Lower leg skin (tissue), 4 donors: ENCODE measurements at regions not wholly inside any gene's neighbourhood (a gene's known extent, or its start where the extent isn't known, plus 50 kb on each side); places are given as distances from the start of the nearest gene placed in this dataset.
"Not testable (repeated sequence)": the region's sequence is repeated elsewhere in the genome, so short reads cannot be mapped to it uniquely, and the experiment has no call there.

ENCODE experiments used
- DNase-seq, 2 donors: peaks; one replicate each; pipeline ENCODE4 v3.0.0-alpha.2; 2019; ENCODE audit warnings: low spot score in 2 of 2
- H3K4me3 ChIP-seq: fragments of 200-600 bp; sonication (generic); 2 replicates; pipeline ENCODE4 v1.5.1; 2017; ENCODE audit warnings: mild to moderate bottlenecking, low read depth; ENCODE audit not compliant: poor library complexity, severe bottlenecking
- POLR2A ChIP-seq, 2 donors: fragments of 450-650 bp; IDR thresholded peaks; one replicate each; pipeline ENCODE4 v1.6.1; 2016 to 2017; ENCODE audit warnings: antibody characterized with exemption in 2 of 2, mild to moderate bottlenecking in 1 of 2, moderate library complexity in 1 of 2
- WGBS, 2 donors: methylation state at CpG; one replicate each; pipeline ENCODE4 v1.1.5; 2018; 5-methylcytosine and 5-hydroxymethylcytosine counted together
- intact Hi-C: fragments of 100-400 bp; cut with DNase I; formaldehyde crosslinking; loops from one replicate; pipeline ENCODE4 v1.15.0; 2023; ENCODE audit warnings: low total_unique reads
- TF ChIP-seq, protein P1 (sequence below), 3 donors: fragments of 450-650 bp; IDR thresholded peaks; one replicate each; pipeline ENCODE4 v1.5.1; 2016; ENCODE audit warnings: antibody characterized with exemption in 3 of 3, mild to moderate bottlenecking in 3 of 3, moderate library complexity in 2 of 3

DNA sequence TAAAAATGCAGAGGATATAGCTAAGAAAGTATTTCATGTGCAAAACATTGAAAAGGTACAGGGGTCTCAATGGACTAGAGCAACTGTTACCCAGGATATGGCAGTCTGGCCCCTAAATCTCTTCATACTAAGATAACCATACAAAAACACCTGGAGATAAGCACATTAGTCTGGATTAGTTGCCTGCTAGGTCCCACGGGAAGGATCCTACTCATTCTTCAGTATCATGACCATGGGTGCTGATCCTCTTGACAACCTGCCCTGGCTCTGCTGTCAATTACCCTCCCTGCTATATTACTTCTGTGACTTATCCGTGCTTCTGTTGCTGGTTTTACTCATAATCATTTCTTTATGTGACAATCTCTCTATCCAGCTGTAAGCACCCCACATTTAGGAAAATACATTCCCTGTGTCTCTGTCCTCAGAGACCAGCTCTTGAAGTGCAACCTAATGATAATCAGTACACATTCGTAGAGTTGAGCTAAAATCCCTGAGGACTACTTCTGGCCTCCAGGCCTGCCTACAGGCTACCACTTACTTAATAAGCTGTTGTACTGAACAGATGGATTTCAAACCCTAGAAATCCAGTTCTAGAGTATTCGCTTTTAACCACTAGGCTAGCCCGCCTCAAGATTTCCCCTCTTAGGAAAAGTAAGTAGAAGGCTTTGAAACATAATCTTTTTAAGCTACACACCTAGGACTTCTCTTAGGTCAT, 190.5 kb upstream of the OR13F1 start:
- DNase-seq, result no peak
- H3K4me3 ChIP-seq, result no peak overlapping the region
- intact Hi-C loops, result no loop called here
- TF ChIP-seq, protein P1, sequence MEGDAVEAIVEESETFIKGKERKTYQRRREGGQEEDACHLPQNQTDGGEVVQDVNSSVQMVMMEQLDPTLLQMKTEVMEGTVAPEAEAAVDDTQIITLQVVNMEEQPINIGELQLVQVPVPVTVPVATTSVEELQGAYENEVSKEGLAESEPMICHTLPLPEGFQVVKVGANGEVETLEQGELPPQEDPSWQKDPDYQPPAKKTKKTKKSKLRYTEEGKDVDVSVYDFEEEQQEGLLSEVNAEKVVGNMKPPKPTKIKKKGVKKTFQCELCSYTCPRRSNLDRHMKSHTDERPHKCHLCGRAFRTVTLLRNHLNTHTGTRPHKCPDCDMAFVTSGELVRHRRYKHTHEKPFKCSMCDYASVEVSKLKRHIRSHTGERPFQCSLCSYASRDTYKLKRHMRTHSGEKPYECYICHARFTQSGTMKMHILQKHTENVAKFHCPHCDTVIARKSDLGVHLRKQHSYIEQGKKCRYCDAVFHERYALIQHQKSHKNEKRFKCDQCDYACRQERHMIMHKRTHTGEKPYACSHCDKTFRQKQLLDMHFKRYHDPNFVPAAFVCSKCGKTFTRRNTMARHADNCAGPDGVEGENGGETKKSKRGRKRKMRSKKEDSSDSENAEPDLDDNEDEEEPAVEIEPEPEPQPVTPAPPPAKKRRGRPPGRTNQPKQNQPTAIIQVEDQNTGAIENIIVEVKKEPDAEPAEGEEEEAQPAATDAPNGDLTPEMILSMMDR (IDR thresholded peaks at IDR 0.05), result no peak
- TF ChIP-seq POLR2A (IDR thresholded peaks at IDR 0.05), result no peak
- 68 to 71% methylated on average over 5 of the region's 5 CpGs for WGBS, 2 donors

DNA sequence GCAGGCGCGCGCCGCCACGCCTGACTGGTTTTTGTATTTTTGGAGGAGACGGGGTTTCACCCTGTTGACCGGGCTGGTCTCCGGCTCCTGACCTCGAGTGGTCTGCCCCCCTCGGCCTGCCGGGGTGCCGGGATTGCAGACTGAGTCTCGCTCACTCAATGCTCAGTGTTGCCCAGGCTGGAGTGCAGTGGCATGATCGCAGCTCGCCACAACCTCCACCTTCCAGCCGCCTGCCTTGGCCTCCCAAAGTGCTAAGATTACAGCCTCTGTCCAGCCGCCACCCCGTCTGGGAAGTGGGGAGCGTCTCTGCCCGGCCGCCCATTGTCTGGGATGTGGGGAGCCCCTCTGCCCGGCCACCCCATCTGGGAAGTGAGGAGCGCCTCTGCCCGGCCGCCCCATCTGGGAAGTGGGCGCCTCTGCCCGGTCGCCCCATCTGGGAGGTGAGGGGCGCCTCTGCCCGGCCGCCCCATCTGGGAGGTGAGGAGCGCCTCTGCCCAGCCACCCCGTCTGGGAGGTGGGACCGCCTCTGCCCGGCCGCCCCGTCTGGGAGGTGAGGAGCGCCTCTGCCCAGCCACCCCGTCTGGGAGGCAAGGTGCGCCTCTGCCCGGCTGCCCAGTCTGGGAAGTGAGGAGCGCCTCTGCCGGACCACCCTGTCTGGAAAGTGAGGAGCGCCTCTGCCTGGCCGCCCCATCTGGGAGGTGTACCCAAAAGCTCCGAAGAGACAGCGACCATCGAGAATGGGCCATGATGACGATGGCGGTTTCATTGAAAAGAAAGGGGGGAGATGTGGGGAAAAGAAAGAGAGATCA, 187.7 kb upstream of the OR13F1 start:
- intact Hi-C loops, DNase-seq, H3K4me3 ChIP-seq: not testable (repeated sequence)
- WGBS, 2 donors, result 94 to 95% methylated on average over 29 to 49 of the region's 50 CpGs

DNA sequence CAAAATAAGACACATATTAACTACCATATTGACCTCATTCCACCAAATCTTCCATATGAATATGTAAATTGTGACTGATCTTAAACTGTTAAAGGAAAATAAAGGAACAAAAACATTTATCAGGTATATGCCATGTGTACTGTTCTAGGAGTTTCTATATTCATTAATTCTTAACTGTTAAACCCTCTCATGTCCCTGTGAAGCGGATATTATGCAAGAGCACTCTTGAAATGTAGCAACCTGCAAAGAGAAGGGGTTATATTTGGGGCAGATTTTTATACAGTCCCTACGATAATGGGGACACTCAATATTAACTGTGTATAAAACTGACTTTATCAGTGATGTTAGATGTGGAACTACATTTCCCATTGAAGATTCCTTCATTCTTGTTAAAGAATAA, 184.9 kb upstream of the OR13F1 start:
- 80 to 92% methylated on average over 2 of the region's 2 CpGs for WGBS, 2 donors
- no peak overlapping the region for H3K4me3 ChIP-seq
- no peak for TF ChIP-seq POLR2A (IDR thresholded peaks at IDR 0.05)
- TF ChIP-seq, protein P1 (IDR thresholded peaks at IDR 0.05), result no peak
- DNase-seq, result no peak
- intact Hi-C loops, result no loop called here

DNA sequence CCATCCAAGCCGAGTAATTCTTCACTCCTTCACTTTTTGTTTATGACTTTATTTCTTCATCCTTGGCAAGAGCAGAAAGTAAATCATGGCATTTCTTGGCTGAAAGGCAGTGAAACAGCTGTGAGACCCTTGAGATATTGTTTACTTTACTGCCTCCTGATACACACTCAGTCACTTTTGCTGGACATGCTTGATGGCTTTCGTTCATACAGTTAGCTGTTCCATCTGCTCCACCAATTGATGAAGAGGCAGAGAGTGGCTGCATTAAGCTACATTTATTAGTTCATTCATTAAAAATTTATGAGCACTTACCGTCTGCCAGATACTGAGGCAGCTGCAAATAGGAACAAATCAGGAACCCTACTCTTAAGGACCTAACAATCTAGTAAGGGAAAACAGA, 184.4 kb upstream of the OR13F1 start:
- H3K4me3 ChIP-seq, result no peak overlapping the region
- intact Hi-C loops, result no loop called here
- WGBS, 2 donors, result 80 to 91% methylated on average over 3 of the region's 3 CpGs
- TF ChIP-seq, protein P1 (IDR thresholded peaks at IDR 0.05), result no peak
- TF ChIP-seq POLR2A (IDR thresholded peaks at IDR 0.05), result no peak
- no peak for DNase-seq

DNA sequence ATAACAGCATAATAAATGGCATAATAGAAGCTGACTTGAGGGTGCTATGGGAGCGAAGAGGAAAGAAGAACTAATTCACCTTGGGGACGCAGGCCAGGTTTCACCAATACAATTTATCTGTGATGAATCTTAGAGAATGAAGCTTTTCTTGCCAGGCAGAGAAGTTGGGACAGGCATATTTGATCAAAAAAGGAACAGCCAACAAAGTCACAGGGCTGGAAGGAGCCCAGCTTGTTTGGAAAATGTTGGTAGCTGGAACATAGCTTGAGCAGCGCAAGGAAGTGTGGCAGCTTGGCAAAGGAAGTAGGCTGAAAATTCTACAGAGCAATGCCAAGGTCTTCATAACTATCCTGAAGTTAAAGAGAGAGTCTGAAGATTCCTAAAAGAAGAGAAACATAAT, 181.5 kb upstream of the OR13F1 start:
- WGBS, 2 donors, result 40 to 45% methylated on average over 3 of the region's 3 CpGs
- no peak for TF ChIP-seq POLR2A (IDR thresholded peaks at IDR 0.05)
- TF ChIP-seq, protein P1 (IDR thresholded peaks at IDR 0.05), result no peak
- intact Hi-C loops, result no loop called here

DNA sequence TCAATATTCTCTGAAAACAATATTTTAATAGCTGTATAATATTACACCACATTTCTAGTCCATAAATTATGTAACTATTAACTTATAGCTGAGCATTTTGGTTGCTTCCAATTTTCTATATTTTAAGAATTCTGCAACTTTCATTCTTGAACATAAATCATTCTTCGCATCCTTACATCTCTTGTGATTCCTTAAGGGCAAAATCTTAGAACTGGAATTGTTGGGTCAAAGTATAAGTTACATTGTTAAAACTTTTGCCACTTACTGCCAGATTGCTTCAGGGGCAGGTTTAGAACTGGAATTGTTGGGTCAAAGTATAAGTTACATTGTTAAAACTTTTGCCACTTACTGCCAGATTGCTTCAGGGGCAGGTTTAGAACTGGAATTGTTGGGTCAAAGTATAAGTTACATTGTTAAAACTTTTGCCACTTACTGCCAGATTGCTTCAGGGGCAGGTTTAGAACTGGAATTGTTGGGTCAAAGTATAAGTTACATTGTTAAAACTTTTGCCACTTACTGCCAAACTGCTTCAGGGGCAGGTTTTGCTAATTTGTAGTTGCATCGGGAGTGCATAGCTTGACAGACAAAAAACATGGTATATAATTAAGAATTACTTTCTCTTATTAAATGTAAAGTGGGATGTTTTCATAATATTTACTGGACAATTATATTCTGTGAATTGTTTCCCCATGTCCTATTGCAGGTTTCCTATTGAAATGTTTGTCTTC, 179.9 kb upstream of the OR13F1 start:
- intact Hi-C loops, DNase-seq, H3K4me3 ChIP-seq: not testable (repeated sequence)
- WGBS, 2 donors, result 58 to 67% methylated on average over 2 of the region's 2 CpGs

More for the DNA sequence above, 181.5 kb upstream of the OR13F1 start:
- no peak overlapping the region for H3K4me3 ChIP-seq
- DNase-seq, result no peak
